ENCODE measurements at regions not wholly inside any gene's neighbourhood (a gene's known extent, or its start where the extent isn't known, plus 50 kb on each side); places are given as distances from the start of the nearest gene placed in this dataset.

DNA sequence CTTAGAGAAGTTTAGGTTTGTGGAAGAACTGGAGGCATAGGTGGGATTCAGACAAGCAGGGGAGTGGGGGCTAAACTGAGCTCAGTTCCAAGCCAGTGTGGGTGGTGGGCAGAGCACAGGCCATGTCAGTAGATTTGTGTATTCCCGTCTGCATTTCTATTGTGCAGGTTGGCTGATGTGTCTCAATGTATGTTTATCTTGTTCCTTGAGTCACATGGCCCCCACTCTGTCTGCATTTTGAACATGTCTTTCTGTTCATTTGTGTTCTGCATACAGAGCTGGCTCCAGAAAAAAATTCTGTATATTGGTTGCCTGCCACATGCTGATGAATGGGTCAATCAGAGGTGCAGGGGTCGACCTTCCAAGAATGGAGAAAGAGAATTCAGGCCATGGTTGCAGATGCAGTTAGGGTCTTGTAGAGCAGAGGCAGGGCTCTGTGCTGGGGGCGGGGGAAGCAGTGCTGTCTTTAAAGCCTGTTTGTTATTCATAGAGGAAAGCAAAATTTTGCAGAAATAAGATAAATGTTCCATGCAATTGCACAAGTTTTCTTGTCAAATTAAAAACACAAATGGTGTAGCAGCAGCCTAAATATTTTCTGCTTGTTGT, 166.7 kb downstream of the CDH26 start:
- TF ChIP-seq SIN3A (IDR thresholded peaks at IDR 0.05; ENCODE audit: borderline replicate concordance, insufficient read depth, low read depth, low read length): no peak
- TF ChIP-seq, protein P1, sequence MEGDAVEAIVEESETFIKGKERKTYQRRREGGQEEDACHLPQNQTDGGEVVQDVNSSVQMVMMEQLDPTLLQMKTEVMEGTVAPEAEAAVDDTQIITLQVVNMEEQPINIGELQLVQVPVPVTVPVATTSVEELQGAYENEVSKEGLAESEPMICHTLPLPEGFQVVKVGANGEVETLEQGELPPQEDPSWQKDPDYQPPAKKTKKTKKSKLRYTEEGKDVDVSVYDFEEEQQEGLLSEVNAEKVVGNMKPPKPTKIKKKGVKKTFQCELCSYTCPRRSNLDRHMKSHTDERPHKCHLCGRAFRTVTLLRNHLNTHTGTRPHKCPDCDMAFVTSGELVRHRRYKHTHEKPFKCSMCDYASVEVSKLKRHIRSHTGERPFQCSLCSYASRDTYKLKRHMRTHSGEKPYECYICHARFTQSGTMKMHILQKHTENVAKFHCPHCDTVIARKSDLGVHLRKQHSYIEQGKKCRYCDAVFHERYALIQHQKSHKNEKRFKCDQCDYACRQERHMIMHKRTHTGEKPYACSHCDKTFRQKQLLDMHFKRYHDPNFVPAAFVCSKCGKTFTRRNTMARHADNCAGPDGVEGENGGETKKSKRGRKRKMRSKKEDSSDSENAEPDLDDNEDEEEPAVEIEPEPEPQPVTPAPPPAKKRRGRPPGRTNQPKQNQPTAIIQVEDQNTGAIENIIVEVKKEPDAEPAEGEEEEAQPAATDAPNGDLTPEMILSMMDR (IDR thresholded peaks at IDR 0.05): no peak
- no peak for TF ChIP-seq TCF7L2 (IDR thresholded peaks at IDR 0.05; ENCODE audit: low read depth, low read length)
- no peak for TF ChIP-seq REST (IDR thresholded peaks at IDR 0.05; ENCODE audit: insufficient read depth in 1 of 2, low read depth in 2 of 2, low read length in 1 of 2)

Measured in Panc1 (cell line).